GM21447 (cell line): ENCODE measurements at regions not wholly inside any gene's neighbourhood (a gene's known extent, or its start where the extent isn't known, plus 50 kb on each side); places are given as distances from the start of the nearest gene placed in this dataset.

Source experiments
- ATAC-seq: cut with Tn5 transposase; IDR thresholded peaks from one replicate; pipeline ENCODE4 v1.9.1; 2021; ENCODE audit not compliant: unreplicated experiment

- no peak for ATAC-seq
These were observed 53.9 kb upstream of the GCFC2 start for GRCh38 chr2:75764611-75765010.
